HG02678 (cell line): ENCODE measurements at regions not wholly inside any gene's neighbourhood (a gene's known extent, or its start where the extent isn't known, plus 50 kb on each side); places are given as distances from the start of the nearest gene placed in this dataset.
"Not testable (repeated sequence)": the region's sequence is repeated elsewhere in the genome, so short reads cannot be mapped to it uniquely, and the experiment has no call there.

Experiments
- ATAC-seq: cut with Tn5 transposase; IDR thresholded peaks from one replicate; pipeline ENCODE4 v1.9.1; 2021; ENCODE audit warnings: mild to moderate bottlenecking, moderate library complexity; ENCODE audit not compliant: unreplicated experiment

DNA sequence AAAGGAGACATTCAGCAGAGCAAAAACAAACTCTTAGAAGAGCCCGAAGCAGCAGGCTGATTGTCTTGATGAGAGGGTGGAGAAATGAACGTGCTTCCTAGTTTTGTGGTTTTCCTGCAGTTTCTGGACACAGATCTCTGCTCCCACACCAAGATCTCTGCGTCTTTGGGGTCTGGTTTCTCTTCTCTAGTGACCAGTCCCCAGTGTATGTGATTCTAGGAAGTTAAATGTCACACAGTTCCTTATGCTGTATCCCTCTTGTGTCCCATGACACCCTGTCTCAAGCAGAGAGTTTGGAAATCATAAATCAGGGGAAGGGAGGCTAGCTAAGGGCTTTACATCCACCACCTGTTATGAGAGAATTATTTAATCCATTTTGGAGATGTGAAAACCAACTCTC lies 55.4 kb upstream of the KLF14 start:
- ATAC-seq = no peak

GRCh38 chr7:130791746-130792145 lies 57.7 kb upstream of the KLF14 start:
- ATAC-seq = no peak

DNA sequence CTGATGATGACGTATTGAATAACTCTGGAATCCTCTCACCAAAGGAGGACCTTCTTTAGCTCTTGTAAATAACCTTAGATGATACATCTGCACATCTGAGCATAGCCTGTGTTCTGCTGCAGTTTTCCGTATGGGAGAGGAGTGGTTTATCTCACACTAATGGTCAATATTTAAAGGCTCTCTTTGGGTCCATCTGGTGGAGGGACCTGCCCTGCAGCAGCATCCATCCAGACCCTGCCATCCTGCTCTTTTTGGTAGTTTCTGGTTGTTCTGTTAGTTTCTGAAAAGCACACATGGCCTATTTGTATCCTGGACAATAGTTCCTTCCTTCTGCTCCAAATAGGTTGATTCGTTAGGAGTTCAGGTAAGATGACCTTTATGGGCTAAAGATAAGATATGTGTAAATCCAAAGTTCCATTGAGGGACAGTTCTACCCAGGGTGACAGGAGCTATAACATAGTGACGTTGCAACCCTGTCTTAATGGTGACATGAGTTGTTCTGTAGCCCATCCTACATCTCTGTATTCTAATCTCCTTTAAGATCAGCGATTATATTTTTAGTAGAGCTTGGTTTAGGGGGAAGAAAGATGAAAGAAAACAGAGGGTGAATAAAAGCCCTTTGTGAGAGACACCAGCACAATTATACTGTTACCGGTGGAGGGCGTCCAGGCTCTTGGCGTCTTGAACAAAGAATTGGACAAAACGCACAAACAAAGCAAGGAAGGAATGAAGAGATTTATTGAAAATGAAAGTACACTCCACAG lies 60.0 kb upstream of the KLF14 start:
- ATAC-seq = no peak

DNA sequence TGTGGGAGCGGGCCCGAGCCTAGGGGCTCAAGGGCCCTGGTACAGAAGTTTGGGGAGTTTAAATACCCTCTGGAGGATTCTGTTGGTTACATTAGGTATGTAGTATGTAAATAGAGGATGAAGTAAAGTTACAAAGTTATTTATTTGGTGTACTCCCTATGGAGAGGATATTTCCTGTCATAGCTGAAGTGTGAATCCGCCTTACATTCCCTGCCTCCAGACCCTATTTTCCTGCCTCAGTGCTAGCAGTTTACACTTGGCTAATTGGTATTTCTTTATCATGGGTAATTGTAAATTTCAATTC lies 60.6 kb upstream of the KLF14 start:
- no peak for ATAC-seq

GRCh38 chr7:130796425-130796824 lies 62.4 kb upstream of the KLF14 start:
- ATAC-seq = not testable (repeated sequence)

DNA sequence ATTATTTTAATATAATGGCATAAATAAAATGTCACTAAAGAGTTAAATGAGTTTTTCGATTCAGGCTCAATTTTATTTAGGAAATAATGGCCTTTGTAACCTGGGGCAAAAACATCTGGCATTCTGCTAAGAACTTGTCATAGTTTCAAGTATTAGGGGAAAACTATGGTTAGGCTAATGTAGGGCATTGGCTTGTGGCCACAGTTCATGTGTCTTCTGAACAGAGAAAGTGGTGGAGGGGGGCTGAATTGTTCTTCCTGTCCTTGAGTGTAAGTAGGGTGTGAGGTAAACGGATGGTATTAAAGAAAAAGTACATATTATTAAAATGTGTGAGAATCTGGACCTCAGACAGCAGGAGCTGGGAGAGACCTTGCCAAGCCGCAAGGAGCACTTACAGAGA lies 69.1 kb upstream of the KLF14 start:
- no peak for ATAC-seq

- ATAC-seq = no peak
Observed at GRCh38 chr7:130804220-130804619, 70.2 kb upstream of the KLF14 start.

GRCh38 chr7:130812819-130813218 lies 78.8 kb upstream of the KLF14 start:
- ATAC-seq = not testable (repeated sequence)

DNA sequence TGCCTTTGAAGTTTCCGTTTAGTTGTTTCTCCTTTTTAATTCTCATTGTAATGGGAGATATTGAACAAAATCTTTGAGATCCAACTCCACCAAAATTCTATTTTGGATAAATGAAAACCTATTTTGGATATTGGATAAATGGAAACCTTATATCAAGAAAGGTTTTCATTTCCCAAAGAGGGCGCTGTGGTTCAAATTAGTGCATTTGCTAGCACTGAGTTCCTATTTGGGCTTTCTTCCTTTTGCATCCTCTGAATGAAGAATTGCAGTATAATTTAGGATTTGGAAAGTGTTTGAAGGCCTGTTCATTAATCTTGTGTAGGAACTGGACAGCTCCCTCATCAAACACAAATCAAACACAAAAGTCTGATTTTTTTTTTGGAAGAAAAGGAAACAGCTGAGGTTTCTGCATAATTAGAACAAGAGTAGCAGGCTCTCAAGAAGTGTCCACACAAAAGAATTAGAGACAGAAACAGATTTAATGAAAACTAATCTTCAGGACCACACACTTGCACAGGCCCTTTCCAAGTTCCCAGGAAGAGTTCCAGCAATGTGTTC lies 80.8 kb upstream of the KLF14 start:
- ATAC-seq = no peak

- no peak for ATAC-seq
Observed at GRCh38 chr7:130818056-130818455, 84.0 kb upstream of the KLF14 start.

GRCh38 chr7:130821864-130822263 lies 87.9 kb upstream of the KLF14 start:
- ATAC-seq = no peak

DNA sequence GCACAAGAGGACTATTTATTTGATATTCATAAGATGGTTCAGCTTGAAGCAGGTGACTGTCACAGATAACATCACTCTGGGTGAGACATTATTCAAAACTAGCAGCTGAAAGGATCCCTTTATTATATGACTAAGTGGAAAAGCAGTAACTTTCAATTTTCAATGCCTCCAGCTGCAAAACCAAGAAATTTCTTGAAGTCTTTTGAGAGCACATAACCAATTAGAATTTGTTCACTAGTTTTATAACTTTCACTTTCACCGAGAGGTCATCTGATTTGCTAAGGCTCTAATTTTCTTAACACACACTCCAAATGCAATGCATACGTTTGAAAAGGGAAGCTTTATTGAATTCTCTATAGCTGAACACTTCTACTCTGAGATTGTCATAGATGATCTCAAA lies 88.6 kb upstream of the KLF14 start:
- ATAC-seq = no peak

GRCh38 chr7:130823060-130823459 lies 89.1 kb upstream of the KLF14 start:
- no peak for ATAC-seq

DNA sequence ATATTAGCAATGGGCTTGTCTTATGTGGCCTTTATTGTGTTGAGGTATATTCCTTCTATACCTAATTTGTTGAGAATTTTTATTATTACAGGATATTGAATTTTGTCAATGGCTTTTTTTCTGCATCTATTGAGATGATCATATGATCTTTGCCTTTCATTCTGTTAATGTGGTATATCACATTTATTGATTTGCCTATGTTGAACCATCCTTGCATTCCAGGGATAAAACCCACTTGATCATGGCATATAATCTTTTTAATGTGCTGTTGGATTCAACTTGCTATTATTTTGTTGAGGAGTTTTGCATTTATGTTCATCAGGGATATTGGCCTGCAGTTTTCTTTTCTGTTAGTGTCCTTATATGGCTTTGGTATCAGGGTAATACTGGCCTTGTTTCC lies 91.8 kb upstream of the KLF14 start:
- ATAC-seq = no peak

GRCh38 chr7:130829415-130829814 lies 95.4 kb upstream of the KLF14 start:
- ATAC-seq = no peak

DNA sequence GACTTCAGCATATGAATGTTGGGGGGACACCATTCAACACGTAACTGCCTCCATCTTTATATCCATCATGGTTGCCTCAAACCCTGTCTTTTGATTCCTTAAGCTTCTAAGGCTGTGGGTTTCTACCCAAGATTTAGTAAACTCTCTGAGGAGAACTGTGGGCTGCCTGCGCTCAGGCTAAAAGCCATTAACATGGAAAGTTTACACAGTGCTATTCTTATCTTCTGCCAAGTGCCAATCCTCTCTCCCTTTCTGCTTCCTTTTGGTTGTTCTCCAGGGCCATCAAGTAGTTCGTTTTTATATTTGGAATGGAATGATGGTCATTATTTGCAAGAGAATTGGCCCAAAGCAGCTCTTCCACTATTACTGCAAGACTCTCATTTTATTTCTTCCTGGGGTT lies 97.3 kb upstream of the KLF14 start:
- ATAC-seq = no peak

DNA sequence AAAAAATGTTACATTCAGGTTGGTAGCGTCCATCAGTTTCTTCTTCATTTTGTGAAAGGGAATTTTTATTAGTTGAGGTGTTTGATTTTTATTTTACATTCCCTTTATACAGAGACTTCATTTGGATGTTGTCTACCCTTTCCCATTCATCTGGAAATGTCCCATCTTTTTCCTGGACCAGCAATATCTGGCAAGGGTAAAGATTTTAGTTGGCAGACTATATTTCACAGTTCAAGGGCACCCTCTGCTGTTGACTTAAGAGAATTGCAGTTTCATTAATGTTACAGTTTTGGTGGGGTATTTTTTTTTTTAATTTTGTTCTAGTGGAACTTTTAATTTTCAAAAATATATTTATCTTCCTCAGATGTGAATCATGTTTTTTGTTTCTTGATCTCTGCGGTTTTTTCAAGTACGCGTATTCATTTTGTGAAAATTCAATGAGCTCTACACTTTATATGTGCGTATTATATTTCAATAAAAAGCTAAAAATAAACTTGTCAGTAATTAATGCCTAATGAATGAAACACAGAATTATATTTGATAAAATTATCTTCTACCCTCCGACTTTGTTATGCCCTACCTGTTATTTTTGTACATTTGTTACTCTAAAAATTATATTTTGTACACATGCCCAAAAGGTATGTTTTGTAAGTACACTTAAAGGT lies 97.9 kb upstream of the KLF14 start:
- ATAC-seq = no peak

- no peak for ATAC-seq
Observed at GRCh38 chr7:130838738-130839137, 104.7 kb upstream of the KLF14 start.

DNA sequence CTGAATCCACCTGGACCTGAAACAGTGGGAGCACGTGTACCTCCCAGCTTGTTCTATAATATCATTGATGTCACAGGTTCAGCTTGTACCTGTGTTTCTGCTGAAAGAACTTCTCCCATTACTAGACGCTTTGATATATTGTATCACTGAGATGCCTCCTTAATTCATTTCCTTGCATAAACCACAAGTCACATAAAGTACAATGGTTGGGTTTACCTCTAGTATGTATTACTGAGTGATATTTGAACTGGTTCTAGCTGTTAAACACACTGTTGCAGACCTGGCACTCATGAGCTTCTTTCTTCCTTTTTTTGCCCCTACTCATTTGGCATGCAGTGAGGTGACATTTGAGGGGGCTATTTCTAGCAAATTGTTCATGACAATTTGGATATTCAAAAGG lies 106.6 kb upstream of the KLF14 start:
- ATAC-seq = no peak

DNA sequence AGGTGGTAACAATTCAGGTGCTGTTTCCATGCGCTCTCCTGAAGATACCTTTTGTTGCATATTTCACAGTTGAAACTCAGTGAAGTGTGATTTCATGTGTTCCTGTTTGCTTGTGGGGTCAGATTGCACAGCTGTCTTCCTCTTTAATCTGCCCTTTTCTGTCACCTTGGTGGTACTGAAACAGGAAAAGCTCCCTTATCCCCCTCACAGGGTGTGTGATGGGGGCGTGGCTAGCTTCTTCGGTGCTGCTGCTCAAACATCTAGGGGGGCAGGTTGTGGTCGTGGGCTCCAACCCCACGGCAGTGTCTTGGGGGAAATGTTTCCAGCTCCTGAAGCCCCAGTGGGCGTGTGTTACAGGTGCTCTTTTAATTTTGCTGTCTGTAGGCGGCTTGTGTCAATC lies 107.4 kb upstream of the KLF14 start:
- no peak for ATAC-seq

- no peak for ATAC-seq
Observed at GRCh38 chr7:130843703-130844102, 109.7 kb upstream of the KLF14 start.

DNA sequence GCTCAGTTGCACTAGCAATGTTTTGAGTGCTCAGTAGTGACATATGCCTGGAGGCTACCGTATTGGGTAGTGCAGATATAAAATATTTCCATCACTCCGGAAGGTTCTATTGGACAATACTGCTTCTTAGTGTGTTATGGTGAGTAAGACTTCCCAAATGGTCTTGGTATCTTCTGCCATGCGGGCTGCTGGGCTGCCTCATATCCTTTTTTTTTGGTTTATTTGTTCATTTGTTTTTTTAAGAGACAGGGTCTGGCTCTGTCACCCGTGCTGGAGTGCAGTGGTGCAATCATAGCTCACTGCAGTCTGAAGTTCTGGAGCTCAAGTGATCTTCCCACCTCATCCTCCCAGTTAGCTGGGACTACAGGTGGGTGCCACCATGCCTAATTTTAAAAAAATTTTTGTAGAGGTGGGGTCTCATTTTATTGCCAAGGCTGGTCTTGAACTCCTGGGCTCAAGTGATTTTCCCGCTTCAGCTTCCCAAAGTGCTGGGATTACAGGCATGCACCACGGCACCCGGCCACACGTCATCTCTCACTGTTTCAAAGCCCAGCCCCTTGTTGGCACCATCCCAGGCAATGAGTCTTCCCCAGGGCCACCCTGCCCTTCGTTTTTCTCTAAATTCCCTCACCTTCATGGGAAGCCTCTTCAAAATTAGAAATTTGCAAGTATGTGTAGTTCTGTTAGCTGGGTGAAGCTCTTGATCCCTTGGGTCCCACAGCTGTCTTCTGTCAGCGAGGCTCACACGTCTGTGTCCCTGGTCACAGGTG lies 111.0 kb upstream of the KLF14 start:
- ATAC-seq = no peak
